GM20000 (cell line): ENCODE measurements at regions not wholly inside any gene's neighbourhood (a gene's known extent, or its start where the extent isn't known, plus 50 kb on each side); places are given as distances from the start of the nearest gene placed in this dataset.

Experiments
- DNase-seq: peaks from one replicate; pipeline ENCODE4 v3.0.0; 2012; ENCODE audit warnings: low spot score
- CTCF ChIP-seq: IDR thresholded peaks from 2 replicates; pipeline ENCODE4 v1.5.1; 2012; ENCODE audit warnings: mild to moderate bottlenecking, control low read depth; ENCODE audit errors: extremely low read depth, missing control alignments

GRCh38 chr17:69762766-69763165 lies 312.3 kb upstream of the KCNJ16 start:
- no peak for DNase-seq
- TF ChIP-seq CTCF: no peak

- TF ChIP-seq CTCF: no peak
- no peak for DNase-seq
Observed at GRCh38 chr17:69763503-69763902, 311.5 kb upstream of the KCNJ16 start.

GRCh38 chr17:69764146-69764545 lies 310.9 kb upstream of the KCNJ16 start:
- DNase-seq: no peak
- TF ChIP-seq CTCF: no peak

GRCh38 chr17:69769050-69769449 lies 306.0 kb upstream of the KCNJ16 start:
- DNase-seq: no peak
- no peak for TF ChIP-seq CTCF

- DNase-seq: no peak
- TF ChIP-seq CTCF: no peak
Observed at GRCh38 chr17:69773081-69773480, 301.9 kb upstream of the KCNJ16 start.

GRCh38 chr17:69779378-69780214 lies 295.4 kb upstream of the KCNJ16 start:
- no peak for TF ChIP-seq CTCF
- DNase-seq: no peak

GRCh38 chr17:69783865-69784264 lies 291.2 kb upstream of the KCNJ16 start:
- no peak for DNase-seq
- no peak for TF ChIP-seq CTCF
